Neural cell (in vitro differentiated cells): ENCODE measurements at regions not wholly inside any gene's neighbourhood (a gene's known extent, or its start where the extent isn't known, plus 50 kb on each side); places are given as distances from the start of the nearest gene placed in this dataset.

Experiments used
- H2AFZ ChIP-seq: fragments of 200-600, 300-800 bp; sonication (generic), shearing (Covaris generic); 2 replicates; pipeline ENCODE4 v1.6.0; 2014; ENCODE audit warnings: low read depth, mild to moderate bottlenecking, antibody characterized with exemption, low read length, moderate library complexity
- H3F3A ChIP-seq: fragments of 200-600 bp; shearing (Covaris generic); 2 replicates; pipeline ENCODE4 v1.6.1; 2016; ENCODE audit warnings: mild to moderate bottlenecking, moderate library complexity, mixed read lengths, antibody characterized with exemption, low read length; ENCODE audit not compliant: insufficient read depth, poor library complexity, severe bottlenecking
- H3K27ac ChIP-seq: fragments of 200-600, 300-800 bp; sonication (generic), shearing (Covaris generic); 2 replicates; pipeline ENCODE4 v1.5.1; 2014; ENCODE audit warnings: mild to moderate bottlenecking, low read length, moderate library complexity
- H3K27me3 ChIP-seq: fragments of 300-800, 200-600 bp; sonication (generic), shearing (Covaris generic); 2 replicates; pipeline ENCODE4 v1.6.0; 2014; ENCODE audit warnings: mild to moderate bottlenecking, low read depth, low read length, moderate library complexity; ENCODE audit not compliant: insufficient read depth
- H3K36me3 ChIP-seq: fragments of 300-800, 200-600 bp; sonication (generic), shearing (Covaris generic); 2 replicates; pipeline ENCODE4 v1.5.1; 2014; ENCODE audit warnings: mild to moderate bottlenecking, antibody characterized with exemption, low read length, moderate library complexity; ENCODE audit not compliant: insufficient read depth
- H3K4me2 ChIP-seq: fragments of 300-800, 200-600 bp; sonication (generic), shearing (Covaris generic); 2 replicates; pipeline ENCODE4 v1.6.0; 2014; ENCODE audit warnings: mild to moderate bottlenecking, low read length
- H3K4me3 ChIP-seq: fragments of 300-800, 200-600 bp; sonication (generic), shearing (Covaris generic); 2 replicates; pipeline ENCODE4 v1.5.1; 2014; ENCODE audit warnings: mild to moderate bottlenecking, low read length, moderate library complexity
- H3K79me2 ChIP-seq: fragments of 200-600 bp; shearing (Covaris generic); replicated peaks from 2 replicates; pipeline ENCODE4 v1.6.0; 2014; ENCODE audit warnings: mild to moderate bottlenecking, low read length, moderate library complexity; ENCODE audit not compliant: insufficient read depth
- H3K9ac ChIP-seq: fragments of 300-800, 200-600 bp; sonication (generic), shearing (Covaris generic); 2 replicates; pipeline ENCODE4 v1.6.1; 2016; ENCODE audit warnings: mild to moderate bottlenecking, low read length, mixed read lengths
- H3K9me2 ChIP-seq: fragments of 200-600 bp; shearing (Covaris generic); 2 replicates; pipeline ENCODE4 v1.6.1; 2016; ENCODE audit warnings: mild to moderate bottlenecking, low read length, mixed read lengths; ENCODE audit not compliant: insufficient read depth
- H3K9me3 ChIP-seq: fragments of 200-600, 300-800 bp; sonication (generic), shearing (Covaris generic); 2 replicates; pipeline ENCODE4 v1.6.1; 2016; ENCODE audit warnings: mild to moderate bottlenecking, mixed run types, low read length, moderate library complexity, mixed read lengths
- H4K20me1 ChIP-seq: fragments of 200-600 bp; shearing (Covaris generic); 2 replicates; pipeline ENCODE4 v1.6.1; 2016; ENCODE audit warnings: mild to moderate bottlenecking, mixed run types; ENCODE audit not compliant: insufficient read depth
- EP300 ChIP-seq: fragments of 450-650 bp; conservative IDR thresholded peaks from 2 replicates; pipeline ENCODE4 v1.6.1; 2014; ENCODE audit warnings: antibody characterized with exemption, mild to moderate bottlenecking, moderate library complexity; ENCODE audit not compliant: poor library complexity, severe bottlenecking
- EZH2 ChIP-seq: fragments of 200-600, 300-800 bp; shearing (Covaris generic), sonication (generic); IDR thresholded peaks from 2 replicates; pipeline ENCODE4 v1.6.1; 2014; ENCODE audit warnings: antibody characterized with exemption, low read length, borderline replicate concordance, mild to moderate bottlenecking; ENCODE audit not compliant: insufficient read depth, poor library complexity, severe bottlenecking
- MXI1 ChIP-seq: fragments of 450-650 bp; conservative IDR thresholded peaks from 2 replicates; pipeline ENCODE4 v1.6.1; 2014; ENCODE audit warnings: antibody characterized with exemption, mild to moderate bottlenecking; ENCODE audit not compliant: poor library complexity, severe bottlenecking
- POLR2AphosphoS5 ChIP-seq: IDR thresholded peaks from 2 replicates; pipeline ENCODE4 v1.6.1; 2012
- RAD21 ChIP-seq: fragments of 450-650 bp; conservative IDR thresholded peaks from 2 replicates; pipeline ENCODE4 v1.6.1; 2014; ENCODE audit warnings: antibody characterized with exemption, mild to moderate bottlenecking, moderate library complexity
- SMC3 ChIP-seq: fragments of 450-650 bp; conservative IDR thresholded peaks from 2 replicates; pipeline ENCODE4 v1.6.1; 2014; ENCODE audit warnings: antibody characterized with exemption, mild to moderate bottlenecking, moderate library complexity; ENCODE audit not compliant: poor library complexity
- TAF1 ChIP-seq: IDR thresholded peaks from 2 replicates; pipeline ENCODE4 v1.6.1; 2012; ENCODE audit warnings: low read depth
- TF ChIP-seq, protein P1 (sequence below): fragments of 450-650 bp; IDR thresholded peaks from 2 replicates; pipeline ENCODE4 v1.5.1; 2014; ENCODE audit warnings: antibody characterized with exemption, mild to moderate bottlenecking, moderate library complexity; ENCODE audit not compliant: poor library complexity, severe bottlenecking
- TF ChIP-seq, protein P2 (sequence below): IDR thresholded peaks from 2 replicates; pipeline ENCODE4 v1.6.1; 2012; ENCODE audit warnings: borderline replicate concordance

DNA sequence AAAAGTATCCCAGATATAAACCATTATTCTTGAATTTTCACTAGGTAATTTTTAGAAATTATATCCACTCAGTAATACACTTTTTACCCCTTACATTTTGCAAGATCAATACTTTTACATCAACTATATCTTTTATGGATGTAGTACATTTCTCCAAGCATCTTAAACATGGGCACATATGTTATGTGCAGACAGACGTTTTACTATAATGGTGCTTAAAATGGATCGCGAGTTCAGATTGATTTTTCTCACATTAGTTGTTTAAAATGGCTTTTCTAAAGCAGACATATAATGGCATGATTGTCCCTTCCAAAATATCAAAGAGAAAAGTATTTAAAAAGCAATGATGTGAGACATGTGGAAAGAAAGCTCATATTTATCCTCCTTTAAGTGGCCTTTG is 786.1 kb downstream of the PDHA2 start:
- Histone ChIP-seq H4K20me1 (no peaks in the 10 kb centered on the region), H3K9me2 (no peaks in the 10 kb centered on the region), H3K79me2 (no peaks in the 10 kb centered on the region), H3K9ac (no peak overlapping the region), H3F3A (no peaks in the 10 kb centered on the region), H3K36me3 (no peaks in the 10 kb centered on the region), H3K9me3 (no peaks in the 10 kb centered on the region), H3K4me2 (no peak overlapping the region), H3K27ac (no peak overlapping the region), H3K27me3 (no peaks in the 10 kb centered on the region), H2AFZ (no peak overlapping the region), H3K4me3 (no peak overlapping the region)
- TF ChIP-seq MXI1 (no peak), TAF1 (no peak), EP300 (no peak), EZH2 (no peak), POLR2AphosphoS5 (no peak), SMC3 (no peak), RAD21 (no peak)
- TF ChIP-seq, protein P1, sequence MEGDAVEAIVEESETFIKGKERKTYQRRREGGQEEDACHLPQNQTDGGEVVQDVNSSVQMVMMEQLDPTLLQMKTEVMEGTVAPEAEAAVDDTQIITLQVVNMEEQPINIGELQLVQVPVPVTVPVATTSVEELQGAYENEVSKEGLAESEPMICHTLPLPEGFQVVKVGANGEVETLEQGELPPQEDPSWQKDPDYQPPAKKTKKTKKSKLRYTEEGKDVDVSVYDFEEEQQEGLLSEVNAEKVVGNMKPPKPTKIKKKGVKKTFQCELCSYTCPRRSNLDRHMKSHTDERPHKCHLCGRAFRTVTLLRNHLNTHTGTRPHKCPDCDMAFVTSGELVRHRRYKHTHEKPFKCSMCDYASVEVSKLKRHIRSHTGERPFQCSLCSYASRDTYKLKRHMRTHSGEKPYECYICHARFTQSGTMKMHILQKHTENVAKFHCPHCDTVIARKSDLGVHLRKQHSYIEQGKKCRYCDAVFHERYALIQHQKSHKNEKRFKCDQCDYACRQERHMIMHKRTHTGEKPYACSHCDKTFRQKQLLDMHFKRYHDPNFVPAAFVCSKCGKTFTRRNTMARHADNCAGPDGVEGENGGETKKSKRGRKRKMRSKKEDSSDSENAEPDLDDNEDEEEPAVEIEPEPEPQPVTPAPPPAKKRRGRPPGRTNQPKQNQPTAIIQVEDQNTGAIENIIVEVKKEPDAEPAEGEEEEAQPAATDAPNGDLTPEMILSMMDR, result no peak
- TF ChIP-seq, protein P2, sequence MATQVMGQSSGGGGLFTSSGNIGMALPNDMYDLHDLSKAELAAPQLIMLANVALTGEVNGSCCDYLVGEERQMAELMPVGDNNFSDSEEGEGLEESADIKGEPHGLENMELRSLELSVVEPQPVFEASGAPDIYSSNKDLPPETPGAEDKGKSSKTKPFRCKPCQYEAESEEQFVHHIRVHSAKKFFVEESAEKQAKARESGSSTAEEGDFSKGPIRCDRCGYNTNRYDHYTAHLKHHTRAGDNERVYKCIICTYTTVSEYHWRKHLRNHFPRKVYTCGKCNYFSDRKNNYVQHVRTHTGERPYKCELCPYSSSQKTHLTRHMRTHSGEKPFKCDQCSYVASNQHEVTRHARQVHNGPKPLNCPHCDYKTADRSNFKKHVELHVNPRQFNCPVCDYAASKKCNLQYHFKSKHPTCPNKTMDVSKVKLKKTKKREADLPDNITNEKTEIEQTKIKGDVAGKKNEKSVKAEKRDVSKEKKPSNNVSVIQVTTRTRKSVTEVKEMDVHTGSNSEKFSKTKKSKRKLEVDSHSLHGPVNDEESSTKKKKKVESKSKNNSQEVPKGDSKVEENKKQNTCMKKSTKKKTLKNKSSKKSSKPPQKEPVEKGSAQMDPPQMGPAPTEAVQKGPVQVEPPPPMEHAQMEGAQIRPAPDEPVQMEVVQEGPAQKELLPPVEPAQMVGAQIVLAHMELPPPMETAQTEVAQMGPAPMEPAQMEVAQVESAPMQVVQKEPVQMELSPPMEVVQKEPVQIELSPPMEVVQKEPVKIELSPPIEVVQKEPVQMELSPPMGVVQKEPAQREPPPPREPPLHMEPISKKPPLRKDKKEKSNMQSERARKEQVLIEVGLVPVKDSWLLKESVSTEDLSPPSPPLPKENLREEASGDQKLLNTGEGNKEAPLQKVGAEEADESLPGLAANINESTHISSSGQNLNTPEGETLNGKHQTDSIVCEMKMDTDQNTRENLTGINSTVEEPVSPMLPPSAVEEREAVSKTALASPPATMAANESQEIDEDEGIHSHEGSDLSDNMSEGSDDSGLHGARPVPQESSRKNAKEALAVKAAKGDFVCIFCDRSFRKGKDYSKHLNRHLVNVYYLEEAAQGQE, result no peak

DNA sequence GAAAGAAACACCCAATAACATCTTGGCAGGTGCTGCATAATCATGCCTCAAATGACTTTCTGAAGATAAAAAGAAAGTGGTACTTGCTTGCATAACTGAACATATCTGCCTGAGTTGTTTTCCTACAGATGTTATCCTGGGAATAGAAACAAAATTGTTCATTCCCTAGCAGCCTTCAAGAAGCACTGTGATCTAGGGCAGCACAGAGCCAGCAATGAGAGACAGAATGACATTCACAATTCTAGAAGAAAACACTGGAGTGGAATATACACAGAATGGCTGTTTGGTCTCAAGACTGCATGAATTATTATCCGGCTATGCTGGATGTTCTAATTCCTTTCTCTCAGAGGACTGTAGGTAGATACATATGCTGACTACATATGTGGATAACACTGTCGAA is 790.9 kb downstream of the PDHA2 start:
- H3K9me3 ChIP-seq, result no peaks in the 10 kb centered on the region
- no peak overlapping the region for H2AFZ ChIP-seq
- no peak overlapping the region for H3K4me3 ChIP-seq
- no peak overlapping the region for H3K4me2 ChIP-seq
- no peak overlapping the region for H3K9ac ChIP-seq
- no peaks in the 10 kb centered on the region for H3K9me2 ChIP-seq
- no peaks in the 10 kb centered on the region for H3K79me2 ChIP-seq
- H3K27me3 ChIP-seq, result no peaks in the 10 kb centered on the region
- H3K36me3 ChIP-seq, result no peaks in the 10 kb centered on the region
- TF ChIP-seq, protein P2, result peak; percentile 51
- TF ChIP-seq MXI1, result no peak
- no peaks in the 10 kb centered on the region for H4K20me1 ChIP-seq
- no peak overlapping the region for H3K27ac ChIP-seq
- no peaks in the 10 kb centered on the region for H3F3A ChIP-seq
